Endodermal cell (in vitro differentiated cells): ENCODE measurements at regions not wholly inside any gene's neighbourhood (a gene's known extent, or its start where the extent isn't known, plus 50 kb on each side); places are given as distances from the start of the nearest gene placed in this dataset.

ENCODE experiments used
- DNase-seq: peaks from one replicate; pipeline ENCODE4 v3.0.0-alpha.2; 2017
- H3K27ac ChIP-seq: 2 replicates; pipeline ENCODE4 v1.5.1; 2013; ENCODE audit warnings: mild to moderate bottlenecking, low read depth, low read length, moderate library complexity
- H3K27me3 ChIP-seq: 2 replicates; pipeline ENCODE4 v1.6.1; 2013; ENCODE audit warnings: mild to moderate bottlenecking, low read length, moderate library complexity; ENCODE audit not compliant: insufficient read depth, control insufficient read depth, poor library complexity, severe bottlenecking
- H3K36me3 ChIP-seq: 2 replicates; pipeline ENCODE4 v1.7.0; 2013; ENCODE audit warnings: mild to moderate bottlenecking, low read length, moderate library complexity; ENCODE audit not compliant: control insufficient read depth, insufficient read depth
- H3K4me1 ChIP-seq: one replicate; pipeline ENCODE4 v1.7.0; 2013; ENCODE audit warnings: low read length; ENCODE audit not compliant: control insufficient read depth, insufficient read depth
- H3K4me3 ChIP-seq: 2 replicates; pipeline ENCODE4 v1.5.1; 2013; ENCODE audit warnings: mild to moderate bottlenecking, low read length, moderate library complexity
- H3K9ac ChIP-seq: 2 replicates; pipeline ENCODE4 v1.6.1; 2013; ENCODE audit warnings: mild to moderate bottlenecking, low read length, moderate library complexity; ENCODE audit not compliant: poor library complexity, severe bottlenecking; ENCODE audit errors: extremely low read depth
- H3K9me3 ChIP-seq: 2 replicates; pipeline ENCODE4 v1.6.1; 2013; ENCODE audit warnings: mild to moderate bottlenecking, low read length, moderate library complexity; ENCODE audit not compliant: control insufficient read depth
- H3K27ac Mint-ChIP-seq: 2 replicates; pipeline ENCODE4 v1.8.0; 2020; ENCODE audit warnings: mixed read lengths
- H3K27me3 Mint-ChIP-seq: 2 replicates; pipeline ENCODE4 v1.8.0; 2021; ENCODE audit warnings: mild to moderate bottlenecking, mixed read lengths; ENCODE audit not compliant: insufficient read depth
- H3K36me3 Mint-ChIP-seq: 2 replicates; pipeline ENCODE4 v1.8.0; 2020; ENCODE audit warnings: low read depth, mixed read lengths
- H3K4me1 Mint-ChIP-seq: 2 replicates; pipeline ENCODE4 v1.8.0; 2020; ENCODE audit warnings: mixed read lengths
- H3K4me3 Mint-ChIP-seq: 2 replicates; pipeline ENCODE4 v1.8.0; 2020; ENCODE audit warnings: mild to moderate bottlenecking, moderate library complexity, mixed read lengths
- H3K9me3 Mint-ChIP-seq: 2 replicates; pipeline ENCODE4 v1.8.0; 2020; ENCODE audit warnings: mild to moderate bottlenecking, mixed read lengths
- CTCF ChIP-seq: fragments of 200-600 bp; sonication (generic); conservative IDR thresholded peaks from 2 replicates; pipeline ENCODE4 v1.5.0; 2021; ENCODE audit warnings: antibody characterized with exemption, mild to moderate bottlenecking
- WGBS, 2 experiments: methylation state at CpG; one replicate each; pipeline versions ENCODE4 v1.1.5 to v1.1.7; 2013; ENCODE audit warnings: missing lambda C conversion rate in 2 of 2, mixed read lengths in 1 of 2; ENCODE audit not compliant: insufficient coverage in 1 of 2, insufficient read length in 1 of 2; 5-methylcytosine and 5-hydroxymethylcytosine counted together

- H3K9ac ChIP-seq, result no peak overlapping the region
- peaks cover 2% of the 10 kb centered on the region for H3K27me3 Mint-ChIP-seq
- H3K36me3 ChIP-seq, result no peaks in the 10 kb centered on the region
- no peaks in the 10 kb centered on the region for H3K36me3 Mint-ChIP-seq
- no peaks in the 10 kb centered on the region for H3K9me3 ChIP-seq
- H3K9me3 Mint-ChIP-seq, result peaks cover 3% of the 10 kb centered on the region
- no peak overlapping the region for H3K4me3 Mint-ChIP-seq
- no peak for TF ChIP-seq CTCF
- no peak overlapping the region for H3K27ac ChIP-seq
- WGBS, 2 experiments, result 90% methylated on average over 5 of the region's 5 CpGs; no CpG with 5 or more reads in 1 of the 2 experiments
- DNase-seq, result no peak
- H3K4me3 ChIP-seq, result no peak overlapping the region
- H3K4me1 Mint-ChIP-seq, result peaks cover 11% of the 10 kb centered on the region
- no peaks in the 10 kb centered on the region for H3K27me3 ChIP-seq
- no peaks in the 10 kb centered on the region for H3K4me1 ChIP-seq
- H3K27ac Mint-ChIP-seq, result no peak overlapping the region
Observed at GRCh38 chr16:54822492-54822891, 108.2 kb upstream of the IRX5 start.

GRCh38 chr16:54821731-54822130 lies 108.9 kb upstream of the IRX5 start:
- H3K27ac ChIP-seq, result no peak overlapping the region
- no peaks in the 10 kb centered on the region for H3K36me3 ChIP-seq
- 96 to 100% methylated on average over 2 of the region's 2 CpGs for WGBS, 2 experiments
- no peak for DNase-seq
- TF ChIP-seq CTCF, result no peak
- Mint-ChIP-seq H3K27ac (no peak overlapping the region), H3K27me3 (peaks cover 2% of the 10 kb centered on the region), H3K4me1 (peaks cover 14% of the 10 kb centered on the region), H3K9me3 (peaks cover 3% of the 10 kb centered on the region), H3K36me3 (no peaks in the 10 kb centered on the region), H3K4me3 (no peak overlapping the region)
- no peaks in the 10 kb centered on the region for H3K9me3 ChIP-seq
- H3K9ac ChIP-seq, result no peak overlapping the region
- no peaks in the 10 kb centered on the region for H3K4me1 ChIP-seq
- no peak overlapping the region for H3K4me3 ChIP-seq
- H3K27me3 ChIP-seq, result no peaks in the 10 kb centered on the region

- no peak overlapping the region for H3K9ac ChIP-seq
- Mint-ChIP-seq H3K4me1 (peaks cover 23% of the 10 kb centered on the region), H3K9me3 (peaks cover 3% of the 10 kb centered on the region), H3K4me3 (no peak overlapping the region), H3K27ac (peak overlapping the region; percentile 68), H3K27me3 (peaks cover 4% of the 10 kb centered on the region), H3K36me3 (no peaks in the 10 kb centered on the region)
- DNase-seq, result peak; percentile 65
- no peak overlapping the region for H3K4me3 ChIP-seq
- H3K4me1 ChIP-seq, result no peaks in the 10 kb centered on the region
- no peak overlapping the region for H3K27ac ChIP-seq
- no peak for TF ChIP-seq CTCF
- H3K36me3 ChIP-seq, result no peaks in the 10 kb centered on the region
- H3K9me3 ChIP-seq, result no peaks in the 10 kb centered on the region
- whole genome bisulfite sequencing, 2 experiments, result 71 to 73% methylated on average over 14 to 17 of the region's 17 CpGs
- H3K27me3 ChIP-seq, result no peaks in the 10 kb centered on the region
Observed at GRCh38 chr16:54817940-54818574, 112.6 kb upstream of the IRX5 start.
